Liver (tissue), 2 donors: ENCODE measurements at regions not wholly inside any gene's neighbourhood (a gene's known extent, or its start where the extent isn't known, plus 50 kb on each side); places are given as distances from the start of the nearest gene placed in this dataset.

Experiments used
- GABPA ChIP-seq, 2 donors: IDR thresholded peaks in 1 of 2; conservative IDR thresholded peaks in 1 of 2; 2 replicates each; pipeline ENCODE4 v1.6.1; 2016; ENCODE audit warnings: antibody characterized with exemption in 2 of 2, mild to moderate bottlenecking in 1 of 2, moderate library complexity in 1 of 2
- SP1 ChIP-seq: IDR thresholded peaks from 2 replicates; pipeline ENCODE4 v1.6.1; 2018; ENCODE audit warnings: antibody characterized with exemption, mild to moderate bottlenecking
- donor health status: healthy.

DNA sequence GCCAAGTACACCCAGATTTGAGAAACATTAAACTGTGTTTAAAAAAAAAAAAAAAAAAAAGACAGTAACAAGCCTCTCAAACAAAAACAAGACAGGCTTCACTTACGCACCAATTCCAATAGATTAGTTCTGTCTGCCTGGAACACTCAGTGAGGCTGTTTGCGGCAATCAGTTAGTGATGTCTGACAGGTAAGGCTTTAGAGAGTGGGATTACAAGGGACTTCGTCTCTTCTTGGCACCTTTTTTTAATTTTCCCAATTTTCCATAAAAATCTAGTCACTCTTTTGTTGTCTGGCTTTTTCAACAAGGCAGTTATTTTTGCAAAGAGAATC lies 79.6 kb downstream of the NCOR2 start:
- TF ChIP-seq GABPA (IDR thresholded peaks at IDR 0.05 in 1 of 2, conservative IDR thresholded peaks at IDR 0.05 in 1 of 2) (no peak), SP1 (no peak)
